HPDE6-E6E7 (cell line): ENCODE measurements at regions not wholly inside any gene's neighbourhood (a gene's known extent, or its start where the extent isn't known, plus 50 kb on each side); places are given as distances from the start of the nearest gene placed in this dataset.
"Not testable (repeated sequence)": the region's sequence is repeated elsewhere in the genome, so short reads cannot be mapped to it uniquely, and the experiment has no call there.

Experiments
- DNase-seq: peaks from one replicate; pipeline ENCODE4 v3.0.0; 2011; ENCODE audit warnings: missing footprints; ENCODE audit errors: extremely low spot score

- peak; percentile 91 for DNase-seq
These were observed 50.0 kb upstream of the ACYP2 start for GRCh38 chr2:54065411-54065810.

GRCh38 chr2:54063967-54064535 lies 51.4 kb upstream of the ACYP2 start:
- DNase-seq = no peak

- no peak for DNase-seq
These were observed 53.0 kb upstream of the ACYP2 start for GRCh38 chr2:54062401-54062800.

- DNase-seq = no peak
These were observed 54.1 kb upstream of the ACYP2 start for GRCh38 chr2:54061272-54061671.

- no peak for DNase-seq
These were observed 55.4 kb upstream of the ACYP2 start for GRCh38 chr2:54059986-54060385.

GRCh38 chr2:54059504-54059903 lies 55.9 kb upstream of the ACYP2 start:
- DNase-seq = no peak

GRCh38 chr2:54058449-54058848 lies 57.0 kb upstream of the ACYP2 start:
- no peak for DNase-seq

GRCh38 chr2:54054774-54055173 lies 60.6 kb upstream of the ACYP2 start:
- DNase-seq = no peak

GRCh38 chr2:54054271-54054670 lies 61.1 kb upstream of the ACYP2 start:
- no peak for DNase-seq

GRCh38 chr2:54053830-54054229 lies 61.6 kb upstream of the ACYP2 start:
- no peak for DNase-seq

- DNase-seq = no peak
These were observed 62.3 kb upstream of the ACYP2 start for GRCh38 chr2:54052825-54053718.

- DNase-seq = no peak
These were observed 65.0 kb upstream of the ACYP2 start for GRCh38 chr2:54050445-54050844.

GRCh38 chr2:54049365-54049764 lies 66.0 kb upstream of the ACYP2 start:
- DNase-seq = no peak

- not testable (repeated sequence) for DNase-seq
These were observed 66.5 kb upstream of the ACYP2 start for GRCh38 chr2:54048896-54049295.

- DNase-seq = no peak
These were observed 67.2 kb upstream of the ACYP2 start for GRCh38 chr2:54048117-54048785.

- DNase-seq = no peak
These were observed 67.8 kb upstream of the ACYP2 start for GRCh38 chr2:54047658-54048057.

GRCh38 chr2:54047091-54047490 lies 68.3 kb upstream of the ACYP2 start:
- DNase-seq = no peak

- DNase-seq = no peak
These were observed 72.3 kb upstream of the PSME4 start for GRCh38 chr2:54042897-54043620.

GRCh38 chr2:54042341-54042740 lies 71.5 kb upstream of the PSME4 start:
- no peak for DNase-seq

GRCh38 chr2:54041135-54041534 lies 70.3 kb upstream of the PSME4 start:
- no peak for DNase-seq

- DNase-seq = no peak
These were observed 69.9 kb upstream of the PSME4 start for GRCh38 chr2:54040685-54041084.

GRCh38 chr2:54040250-54040649 lies 69.5 kb upstream of the PSME4 start:
- no peak for DNase-seq
